T1000 (cell line): ENCODE measurements at regions not wholly inside any gene's neighbourhood (a gene's known extent, or its start where the extent isn't known, plus 50 kb on each side); places are given as distances from the start of the nearest gene placed in this dataset.

Experiments
- DNase-seq: peaks from one replicate; lab custom pipeline; 2025; ENCODE audit warnings: mixed read lengths; lab: John Stamatoyannopoulos, UW

GRCh38 chr6:126905917-126906316 is 212.6 kb upstream of the RSPO3 start:
- DNase-seq, result no peak

GRCh38 chr6:126907312-126907711 is 211.2 kb upstream of the RSPO3 start:
- DNase-seq, result no peak

DNA sequence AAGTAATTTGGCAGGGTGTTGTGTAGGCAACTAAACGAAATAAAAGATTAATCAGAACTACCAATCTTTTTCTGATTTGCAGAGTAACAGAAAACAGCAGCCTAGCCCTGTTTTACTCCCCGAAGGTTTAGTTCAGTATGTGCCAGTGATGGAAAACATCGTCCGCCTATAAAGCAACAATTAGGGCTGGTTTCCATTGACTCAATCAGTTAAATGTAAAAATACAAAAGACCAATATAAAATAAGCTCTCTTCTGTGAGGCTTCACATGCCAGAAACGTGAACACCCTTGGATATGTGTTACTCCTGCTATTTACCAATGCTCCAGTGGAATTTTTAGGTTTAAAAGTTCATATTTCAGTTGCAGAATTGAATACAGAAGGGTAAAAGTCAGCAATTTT is 210.5 kb upstream of the RSPO3 start:
- no peak for DNase-seq

DNA sequence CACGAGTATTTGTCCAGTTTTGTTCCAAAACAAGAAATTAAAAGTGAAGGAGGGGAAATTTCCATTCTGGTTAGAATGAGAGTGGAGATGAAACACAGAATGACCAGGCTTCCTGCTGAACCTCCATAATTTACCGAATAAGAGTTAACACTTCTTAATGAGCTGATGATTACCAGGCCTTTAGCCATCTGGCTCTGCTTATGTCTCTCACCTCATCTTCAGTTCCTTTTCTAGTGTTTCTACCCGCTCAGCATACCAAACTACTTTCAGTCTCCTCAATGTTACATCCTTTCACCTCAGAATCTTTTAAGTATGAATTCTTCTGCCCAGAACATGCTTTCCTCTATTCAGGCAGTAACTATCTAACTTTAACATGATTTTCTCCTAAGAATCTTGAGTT is 209.0 kb upstream of the RSPO3 start:
- DNase-seq, result no peak

- DNase-seq, result no peak
Measured at GRCh38 chr6:126913651-126914050, 204.8 kb upstream of the RSPO3 start.

DNA sequence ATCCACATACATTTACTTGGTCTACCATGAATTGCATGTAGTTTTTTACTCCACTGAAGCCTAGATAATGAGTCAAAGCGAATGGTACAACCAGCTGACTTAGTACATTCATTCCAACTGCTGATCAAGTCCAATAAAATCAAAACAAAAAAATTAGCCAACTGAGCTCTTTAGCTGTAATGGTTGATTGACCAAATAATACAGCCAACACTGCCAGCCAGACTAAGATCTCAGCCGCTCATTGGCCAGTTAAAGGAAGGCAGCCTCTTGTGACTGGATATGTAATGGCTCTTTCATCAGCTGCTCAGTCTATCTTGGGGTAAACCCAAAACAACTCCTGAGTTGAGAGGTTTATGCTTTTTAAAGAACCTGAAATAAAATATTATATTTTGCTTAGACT is 204.3 kb upstream of the RSPO3 start:
- DNase-seq, result no peak

- DNase-seq, result no peak
Measured at GRCh38 chr6:126914801-126915200, 203.7 kb upstream of the RSPO3 start.

DNA sequence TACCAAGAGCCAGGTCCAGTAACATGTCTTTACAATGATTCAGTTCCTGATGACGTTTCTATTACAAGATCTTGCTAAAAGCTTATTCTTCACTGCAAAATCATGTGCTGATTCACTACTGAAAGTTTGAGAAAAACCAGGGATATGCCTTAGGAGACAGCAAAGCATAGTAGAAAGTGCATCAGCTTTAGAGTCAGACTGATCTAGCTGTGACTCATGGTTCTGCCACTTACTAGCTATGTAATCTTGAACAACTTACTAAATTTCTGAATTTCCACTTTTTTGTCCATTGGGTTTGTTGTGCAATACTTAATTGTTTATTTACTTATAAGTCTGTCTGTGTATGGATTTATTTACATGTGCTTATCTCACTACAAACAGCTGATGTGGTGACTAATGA is 198.5 kb upstream of the RSPO3 start:
- no peak for DNase-seq

GRCh38 chr6:126923807-126924206 is 194.7 kb upstream of the RSPO3 start:
- DNase-seq, result no peak

GRCh38 chr6:126926926-126927325 is 191.5 kb upstream of the RSPO3 start:
- no peak for DNase-seq

GRCh38 chr6:126927841-126928240 is 190.6 kb upstream of the RSPO3 start:
- DNase-seq, result no peak

GRCh38 chr6:126937426-126937825 is 181.0 kb upstream of the RSPO3 start:
- DNase-seq, result no peak

- no peak for DNase-seq
Measured at GRCh38 chr6:126939784-126940183, 178.7 kb upstream of the RSPO3 start.

DNA sequence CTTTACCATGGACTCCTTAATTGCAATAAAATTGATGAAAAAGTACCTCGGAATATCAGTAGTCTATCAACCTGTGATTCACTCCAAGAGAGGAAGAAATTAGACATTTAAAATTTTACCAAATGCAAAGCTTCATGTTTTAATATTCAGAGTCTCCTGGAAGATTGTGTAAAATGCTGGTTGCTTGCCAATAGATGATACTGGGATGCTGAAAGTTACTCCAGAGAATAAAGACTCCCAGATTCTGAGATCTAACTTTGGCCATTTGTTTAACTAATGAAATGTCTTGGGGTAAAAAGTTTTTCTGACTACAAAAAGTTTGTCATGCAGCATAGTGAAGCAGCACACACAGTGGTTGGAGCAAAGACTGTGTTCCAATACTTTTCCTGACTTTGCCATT is 176.7 kb upstream of the RSPO3 start:
- no peak for DNase-seq

DNA sequence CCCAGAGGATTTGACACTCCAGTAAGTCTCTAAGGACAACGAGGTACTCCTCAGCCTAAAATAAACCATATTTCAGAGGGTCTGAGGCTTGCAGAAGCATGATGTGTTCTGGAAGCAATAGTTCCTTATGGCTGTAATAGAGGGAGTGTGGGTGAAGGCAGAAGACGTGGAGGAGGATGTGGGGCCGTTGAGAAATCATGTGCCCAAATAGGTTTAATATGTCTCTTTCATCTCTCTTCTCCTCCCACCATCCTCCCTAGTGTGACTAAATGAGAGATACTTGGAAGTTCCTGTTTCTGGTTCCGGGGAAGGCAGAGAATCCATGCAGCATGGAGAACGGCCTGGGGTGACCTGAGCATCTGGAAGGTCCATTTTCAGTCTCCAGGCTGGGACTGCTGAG is 174.0 kb upstream of the RSPO3 start:
- no peak for DNase-seq

DNA sequence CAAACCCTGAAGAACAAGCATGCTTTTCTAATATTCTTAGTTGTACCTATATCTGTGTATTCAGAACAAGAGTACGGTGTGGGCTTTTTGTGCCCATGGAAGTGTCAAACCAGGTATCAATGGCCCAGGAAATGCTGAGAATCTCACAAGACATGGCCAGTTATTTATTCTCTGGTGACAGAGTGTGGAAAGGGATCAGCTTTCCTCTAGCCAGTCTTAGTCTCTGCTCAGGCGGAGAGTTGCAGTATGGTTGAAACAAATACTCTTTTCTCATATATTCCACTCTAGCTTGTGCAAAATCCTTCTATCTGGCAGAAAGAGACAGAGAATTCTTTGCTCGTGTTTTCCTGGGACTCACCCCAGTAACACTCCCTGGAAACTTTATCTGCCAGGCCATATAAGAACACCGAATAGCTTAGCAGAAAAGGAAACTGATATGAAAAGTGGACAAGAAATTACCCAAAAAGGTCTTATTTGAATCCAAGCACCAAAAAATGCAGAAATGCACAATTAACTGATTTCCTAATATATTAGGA is 173.3 kb upstream of the RSPO3 start:
- no peak for DNase-seq

- DNase-seq, result no peak
Measured at GRCh38 chr6:126945812-126946360, 172.6 kb upstream of the RSPO3 start.

DNA sequence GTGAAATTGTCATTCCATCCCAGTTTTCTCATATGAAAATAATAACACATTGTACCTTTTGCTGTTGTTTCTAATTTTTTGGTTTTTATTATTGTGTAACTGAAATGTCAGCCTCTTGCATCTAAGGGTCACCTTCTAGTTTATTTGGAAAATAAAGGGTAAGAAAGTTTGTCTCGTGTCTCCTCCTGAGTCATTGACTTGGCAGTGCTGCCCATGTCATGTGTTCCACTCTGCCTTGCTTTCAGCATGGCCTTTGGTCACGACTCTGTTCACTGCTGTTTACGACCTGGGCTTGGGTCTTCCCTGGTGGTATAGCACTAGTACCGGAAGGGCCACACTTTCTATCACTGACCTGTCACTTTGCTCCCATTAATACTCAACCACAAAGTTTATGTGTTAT is 171.4 kb upstream of the RSPO3 start:
- no peak for DNase-seq

GRCh38 chr6:126949786-126950185 is 168.7 kb upstream of the RSPO3 start:
- DNase-seq, result no peak

DNA sequence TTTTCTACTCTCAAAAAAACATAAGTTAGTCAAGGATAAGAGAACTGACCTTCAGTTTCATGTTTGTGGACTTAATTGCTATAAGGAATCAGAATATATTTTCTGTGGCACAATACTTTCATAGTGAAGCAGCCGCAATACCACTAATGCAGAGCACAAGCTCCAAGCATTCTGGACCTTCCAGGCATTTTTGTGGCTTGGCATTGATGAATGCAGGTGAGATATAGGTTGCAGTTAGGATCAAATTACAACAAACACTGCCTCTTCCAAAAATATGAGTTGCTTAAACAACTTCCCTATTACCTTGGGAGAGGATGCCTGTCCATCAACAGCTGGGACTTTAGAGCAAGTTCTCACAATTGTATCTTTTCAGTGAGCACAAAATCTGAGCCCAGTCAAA is 162.8 kb upstream of the RSPO3 start:
- no peak for DNase-seq

- no peak for DNase-seq
Measured at GRCh38 chr6:126957721-126958120, 160.8 kb upstream of the RSPO3 start.

GRCh38 chr6:126959765-126960164 is 158.7 kb upstream of the RSPO3 start:
- DNase-seq, result no peak

- DNase-seq, result no peak
Measured at GRCh38 chr6:126963077-126963809, 155.2 kb upstream of the RSPO3 start.
